ENCODE measurements at regions not wholly inside any gene's neighbourhood (a gene's known extent, or its start where the extent isn't known, plus 50 kb on each side); places are given as distances from the start of the nearest gene placed in this dataset.

GRCh38 chrX:39176105-39176504 is 374.8 kb downstream of the MID1IP1 start:
- Histone ChIP-seq H3K79me2 (replicated peaks; ENCODE audit: insufficient read depth, low read length) (no peaks in the 10 kb centered on the region), H3K36me3 (ENCODE audit: insufficient read depth, low read length) (no peaks in the 10 kb centered on the region), H3F3A (ENCODE audit: insufficient read depth, low read length, poor library complexity, severe bottlenecking) (no peaks in the 10 kb centered on the region), H3K9me3 (ENCODE audit: low read length) (no peaks in the 10 kb centered on the region), H2AFZ (ENCODE audit: low read depth, low read length) (no peak overlapping the region), H3K9me2 (ENCODE audit: insufficient read depth, low read length) (no peaks in the 10 kb centered on the region), H3K4me3 (ENCODE audit: low read length) (no peak overlapping the region), H4K20me1 (ENCODE audit: insufficient read depth) (no peaks in the 10 kb centered on the region), H3K9ac (ENCODE audit: low read length) (no peak overlapping the region), H3K4me2 (ENCODE audit: low read length) (no peak overlapping the region), H3K27ac (ENCODE audit: low read length) (no peak overlapping the region), H3K27me3 (ENCODE audit: insufficient read depth, low read depth, low read length) (no peaks in the 10 kb centered on the region)
- TF ChIP-seq TAF1 (IDR thresholded peaks at IDR 0.05; ENCODE audit: low read depth) (no peak), EZH2 (IDR thresholded peaks at IDR 0.05; ENCODE audit: borderline replicate concordance, insufficient read depth, low read length, poor library complexity, severe bottlenecking) (no peak)

- Histone ChIP-seq H3K9ac (ENCODE audit: low read length) (no peak overlapping the region), H3K27ac (ENCODE audit: low read length) (no peak overlapping the region), H2AFZ (ENCODE audit: low read depth, low read length) (no peak overlapping the region), H3K9me2 (ENCODE audit: insufficient read depth, low read length) (no peaks in the 10 kb centered on the region), H3K4me2 (ENCODE audit: low read length) (no peak overlapping the region), H3K9me3 (ENCODE audit: low read length) (no peaks in the 10 kb centered on the region), H3K27me3 (ENCODE audit: insufficient read depth, low read depth, low read length) (no peaks in the 10 kb centered on the region), H3K36me3 (ENCODE audit: insufficient read depth, low read length) (no peaks in the 10 kb centered on the region), H3F3A (ENCODE audit: insufficient read depth, low read length, poor library complexity, severe bottlenecking) (no peaks in the 10 kb centered on the region), H3K79me2 (replicated peaks; ENCODE audit: insufficient read depth, low read length) (no peaks in the 10 kb centered on the region), H4K20me1 (ENCODE audit: insufficient read depth) (no peaks in the 10 kb centered on the region), H3K4me3 (ENCODE audit: low read length) (no peak overlapping the region)
- TF ChIP-seq MXI1 (conservative IDR thresholded peaks at IDR 0.05; ENCODE audit: poor library complexity, severe bottlenecking) (no peak), POLR2AphosphoS5 (IDR thresholded peaks at IDR 0.05) (no peak), RAD21 (conservative IDR thresholded peaks at IDR 0.05) (no peak), SMC3 (conservative IDR thresholded peaks at IDR 0.05; ENCODE audit: poor library complexity) (no peak), REST (IDR thresholded peaks at IDR 0.05; ENCODE audit: borderline replicate concordance) (no peak), EZH2 (IDR thresholded peaks at IDR 0.05; ENCODE audit: borderline replicate concordance, insufficient read depth, low read length, poor library complexity, severe bottlenecking) (no peak), TAF1 (IDR thresholded peaks at IDR 0.05; ENCODE audit: low read depth) (no peak)
Observed at GRCh38 chrX:39189431-39189830, 388.2 kb downstream of the MID1IP1 start.

GRCh38 chrX:39194673-39195072 is 393.4 kb downstream of the MID1IP1 start:
- Histone ChIP-seq H3K4me2 (ENCODE audit: low read length) (peak overlapping the region; percentile 35), H2AFZ (ENCODE audit: low read depth, low read length) (no peak overlapping the region), H3K27ac (ENCODE audit: low read length) (peak overlapping the region; percentile 28), H3F3A (ENCODE audit: insufficient read depth, low read length, poor library complexity, severe bottlenecking) (no peaks in the 10 kb centered on the region), H4K20me1 (ENCODE audit: insufficient read depth) (no peaks in the 10 kb centered on the region), H3K79me2 (replicated peaks; ENCODE audit: insufficient read depth, low read length) (no peaks in the 10 kb centered on the region), H3K9ac (ENCODE audit: low read length) (peak overlapping the region; percentile 9), H3K9me2 (ENCODE audit: insufficient read depth, low read length) (no peaks in the 10 kb centered on the region), H3K27me3 (ENCODE audit: insufficient read depth, low read depth, low read length) (no peaks in the 10 kb centered on the region), H3K9me3 (ENCODE audit: low read length) (no peaks in the 10 kb centered on the region), H3K4me3 (ENCODE audit: low read length) (peak overlapping the region; percentile 48), H3K36me3 (ENCODE audit: insufficient read depth, low read length) (no peaks in the 10 kb centered on the region)
- TF ChIP-seq EP300 (conservative IDR thresholded peaks at IDR 0.05; ENCODE audit: poor library complexity, severe bottlenecking) (peak; percentile 66), SMC3 (conservative IDR thresholded peaks at IDR 0.05; ENCODE audit: poor library complexity) (no peak), POLR2AphosphoS5 (IDR thresholded peaks at IDR 0.05) (peak; percentile 74)
